H1 (cell line): ENCODE measurements at regions not wholly inside any gene's neighbourhood (a gene's known extent, or its start where the extent isn't known, plus 50 kb on each side); places are given as distances from the start of the nearest gene placed in this dataset.

ENCODE experiments used
- BCL11A ChIP-seq, 2 experiments: IDR thresholded peaks; one replicate each; pipeline ENCODE4 v1.6.1; 2011; ENCODE audit warnings: low read depth in 2 of 2, low read length in 2 of 2, mild to moderate bottlenecking in 2 of 2
- CHD1 ChIP-seq: IDR thresholded peaks from 2 replicates; pipeline ENCODE4 v1.6.1; 2012; ENCODE audit warnings: low read depth, low read length, improper control_type of control experiment
- POU5F1 ChIP-seq: IDR thresholded peaks from 2 replicates; pipeline ENCODE4 v1.6.1; 2011; ENCODE audit warnings: low read depth, mild to moderate bottlenecking, low read length, moderate library complexity

- TF ChIP-seq CHD1 (no peak), POU5F1 (no peak), BCL11A (IDR thresholded peaks at IDR 0.05; ENCODE audit: low read depth in 2 of 2, low read length in 2 of 2) (no peak)
Observed at GRCh38 chr14:71198687-71199086, 291.4 kb downstream of the PCNX1 start (continued).
